Activated CD4-positive, alpha-beta T cell treated with anti-CD3 and anti-CD28 coated beads, Interleukin-2, amount 10 ng/mL, durations not matched to agents 7 days and 5 days (primary cell): ENCODE measurements at regions not wholly inside any gene's neighbourhood (a gene's known extent, or its start where the extent isn't known, plus 50 kb on each side); places are given as distances from the start of the nearest gene placed in this dataset.

Experiments used
- CTCF ChIA-PET: fragments of 350-600 bp; sonication (Branson Sonifier 250); formaldehyde crosslinking; loops from one replicate; lab custom pipeline; 2021; ENCODE audit warnings: antibody characterized with exemption; lab: Charles Lee
- POLR2A ChIA-PET: fragments of 350-600 bp; sonication (Branson Sonifier 250); formaldehyde crosslinking; loops from one replicate; lab custom pipeline; 2021; ENCODE audit warnings: antibody characterized with exemption; lab: Charles Lee
- DNase-seq: peaks from one replicate; pipeline ENCODE4 v3.0.0-alpha.2; 2020
- H3K27ac Mint-ChIP-seq: one replicate; pipeline ENCODE4 v1.8.0; 2021; ENCODE audit warnings: mild to moderate bottlenecking, moderate library complexity, mixed read lengths
- H3K27me3 Mint-ChIP-seq: one replicate; pipeline ENCODE4 v1.8.0; 2021; ENCODE audit warnings: mixed read lengths
- H3K36me3 Mint-ChIP-seq: one replicate; pipeline ENCODE4 v1.8.0; 2021; ENCODE audit warnings: low read depth, mixed read lengths
- H3K4me1 Mint-ChIP-seq: one replicate; pipeline ENCODE4 v1.8.0; 2021; ENCODE audit warnings: mixed read lengths
- H3K4me3 Mint-ChIP-seq: one replicate; pipeline ENCODE4 v1.8.0; 2021; ENCODE audit warnings: mild to moderate bottlenecking, moderate library complexity, mixed read lengths
- H3K9me3 Mint-ChIP-seq: one replicate; pipeline ENCODE4 v1.8.0; 2021; ENCODE audit warnings: mixed read lengths

GRCh38 chr3:167886690-167887089, 151.2 kb downstream of the SERPINI1 start:
- no peak overlapping the region for H3K27ac Mint-ChIP-seq
- no peaks in the 10 kb centered on the region for H3K9me3 Mint-ChIP-seq
- peaks cover 14% of the 10 kb centered on the region for H3K27me3 Mint-ChIP-seq
- no peak overlapping the region for H3K4me3 Mint-ChIP-seq
- CTCF ChIA-PET, result interaction anchor here (1.3 kb wide), 1 partner anchor 14 kb away, joined by 3 read pairs; no protein-coding TSS in a partner anchor
- H3K36me3 Mint-ChIP-seq, result no peaks in the 10 kb centered on the region
- DNase-seq, result no peak
- POLR2A ChIA-PET, result no interaction called here
- peaks cover 4% of the 10 kb centered on the region for H3K4me1 Mint-ChIP-seq

GRCh38 chr3:167885277-167885676, 149.8 kb downstream of the SERPINI1 start:
- Mint-ChIP-seq H3K4me3 (no peak overlapping the region), H3K27me3 (peaks cover 16% of the 10 kb centered on the region), H3K27ac (no peak overlapping the region), H3K36me3 (no peaks in the 10 kb centered on the region), H3K9me3 (no peaks in the 10 kb centered on the region), H3K4me1 (peaks cover 4% of the 10 kb centered on the region)
- POLR2A ChIA-PET, result no interaction called here
- CTCF ChIA-PET, result interaction anchor here (1.3 kb wide), 1 partner anchor 13 kb away, joined by 3 read pairs; no protein-coding TSS in a partner anchor
- no peak for DNase-seq

GRCh38 chr3:167884481-167884880, 149.0 kb downstream of the SERPINI1 start:
- no peak overlapping the region for H3K4me3 Mint-ChIP-seq

GRCh38 chr3:167883452-167883851, 147.9 kb downstream of the SERPINI1 start:
- H3K27ac Mint-ChIP-seq, result no peak overlapping the region
- CTCF ChIA-PET, result no interaction called here

More at GRCh38 chr3:167884481-167884880, 149.0 kb downstream of the SERPINI1 start:
- H3K4me1 Mint-ChIP-seq, result peaks cover 4% of the 10 kb centered on the region
- H3K9me3 Mint-ChIP-seq, result no peaks in the 10 kb centered on the region
- DNase-seq, result no peak
- ChIA-PET POLR2A (no interaction called here), CTCF (no interaction called here)
- H3K27ac Mint-ChIP-seq, result no peak overlapping the region
- H3K27me3 Mint-ChIP-seq, result peaks cover 16% of the 10 kb centered on the region
- no peaks in the 10 kb centered on the region for H3K36me3 Mint-ChIP-seq

GRCh38 chr3:167882057-167882667, 146.6 kb downstream of the SERPINI1 start:
- Mint-ChIP-seq H3K4me1 (peaks cover 4% of the 10 kb centered on the region), H3K27me3 (peaks cover 18% of the 10 kb centered on the region), H3K9me3 (no peaks in the 10 kb centered on the region), H3K27ac (no peak overlapping the region), H3K36me3 (no peaks in the 10 kb centered on the region), H3K4me3 (no peak overlapping the region)
- no peak for DNase-seq
- ChIA-PET POLR2A (no interaction called here), CTCF (interaction anchor here (0.9 to 1.8 kb wide), 3 partner anchors 9 to 719 kb away, joined by 3 to 12 read pairs (median 4); partner anchors contain the start of gene ZBBX)

More at GRCh38 chr3:167883452-167883851, 147.9 kb downstream of the SERPINI1 start:
- DNase-seq, result no peak
- no peak overlapping the region for H3K4me3 Mint-ChIP-seq
- POLR2A ChIA-PET, result no interaction called here
- H3K9me3 Mint-ChIP-seq, result no peaks in the 10 kb centered on the region
- peaks cover 16% of the 10 kb centered on the region for H3K27me3 Mint-ChIP-seq
- H3K4me1 Mint-ChIP-seq, result peaks cover 4% of the 10 kb centered on the region
- no peaks in the 10 kb centered on the region for H3K36me3 Mint-ChIP-seq

- no peak overlapping the region for H3K27ac Mint-ChIP-seq
- DNase-seq, result no peak
- ChIA-PET CTCF (no interaction called here), POLR2A (no interaction called here)
- H3K27me3 Mint-ChIP-seq, result peaks cover 19% of the 10 kb centered on the region
- no peaks in the 10 kb centered on the region for H3K36me3 Mint-ChIP-seq
- no peaks in the 10 kb centered on the region for H3K9me3 Mint-ChIP-seq
- no peak overlapping the region for H3K4me3 Mint-ChIP-seq
- H3K4me1 Mint-ChIP-seq, result peaks cover 4% of the 10 kb centered on the region
Observed at GRCh38 chr3:167880183-167880582, 144.7 kb downstream of the SERPINI1 start.

GRCh38 chr3:167876620-167877281, 141.2 kb downstream of the SERPINI1 start:
- no peak overlapping the region for H3K27ac Mint-ChIP-seq
- H3K36me3 Mint-ChIP-seq, result no peaks in the 10 kb centered on the region
- POLR2A ChIA-PET, result no interaction called here
- CTCF ChIA-PET, result no interaction called here
- no peak overlapping the region for H3K4me3 Mint-ChIP-seq
- no peak for DNase-seq
- peaks cover under 1% of the 10 kb centered on the region for H3K4me1 Mint-ChIP-seq
- peaks cover 9% of the 10 kb centered on the region for H3K27me3 Mint-ChIP-seq
- H3K9me3 Mint-ChIP-seq, result no peaks in the 10 kb centered on the region
